ENCODE measurements at regions not wholly inside any gene's neighbourhood (a gene's known extent, or its start where the extent isn't known, plus 50 kb on each side); places are given as distances from the start of the nearest gene placed in this dataset.

DNA sequence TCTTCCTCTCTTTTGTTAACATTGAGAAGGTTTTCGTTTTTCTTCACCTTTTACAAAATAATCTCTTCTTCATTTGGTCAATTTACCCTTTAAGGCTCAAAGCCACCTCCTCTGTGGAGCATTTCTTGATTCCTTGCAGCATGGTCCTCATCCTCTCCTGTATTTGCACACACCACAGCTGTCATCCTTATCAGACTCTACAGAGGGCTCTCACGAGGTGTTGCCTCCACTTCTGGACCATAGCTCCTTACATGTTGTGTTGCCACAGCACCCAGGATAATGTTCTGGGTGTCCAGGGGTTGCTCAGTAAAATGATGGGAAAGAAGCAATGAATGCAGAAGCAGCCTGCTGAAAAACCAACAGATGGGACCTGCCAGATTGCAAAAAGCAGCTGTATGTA lies 192.8 kb downstream of the SH2D4B start:
- TF ChIP-seq, protein P1, sequence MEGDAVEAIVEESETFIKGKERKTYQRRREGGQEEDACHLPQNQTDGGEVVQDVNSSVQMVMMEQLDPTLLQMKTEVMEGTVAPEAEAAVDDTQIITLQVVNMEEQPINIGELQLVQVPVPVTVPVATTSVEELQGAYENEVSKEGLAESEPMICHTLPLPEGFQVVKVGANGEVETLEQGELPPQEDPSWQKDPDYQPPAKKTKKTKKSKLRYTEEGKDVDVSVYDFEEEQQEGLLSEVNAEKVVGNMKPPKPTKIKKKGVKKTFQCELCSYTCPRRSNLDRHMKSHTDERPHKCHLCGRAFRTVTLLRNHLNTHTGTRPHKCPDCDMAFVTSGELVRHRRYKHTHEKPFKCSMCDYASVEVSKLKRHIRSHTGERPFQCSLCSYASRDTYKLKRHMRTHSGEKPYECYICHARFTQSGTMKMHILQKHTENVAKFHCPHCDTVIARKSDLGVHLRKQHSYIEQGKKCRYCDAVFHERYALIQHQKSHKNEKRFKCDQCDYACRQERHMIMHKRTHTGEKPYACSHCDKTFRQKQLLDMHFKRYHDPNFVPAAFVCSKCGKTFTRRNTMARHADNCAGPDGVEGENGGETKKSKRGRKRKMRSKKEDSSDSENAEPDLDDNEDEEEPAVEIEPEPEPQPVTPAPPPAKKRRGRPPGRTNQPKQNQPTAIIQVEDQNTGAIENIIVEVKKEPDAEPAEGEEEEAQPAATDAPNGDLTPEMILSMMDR (IDR thresholded peaks at IDR 0.05; ENCODE audit: borderline replicate concordance, extremely low read depth, low read length, poor library complexity, severe bottlenecking) = no peak
- TF ChIP-seq EZH2 (IDR thresholded peaks at IDR 0.05; ENCODE audit: borderline replicate concordance, low read depth, low read length, severe bottlenecking) = no peak
